Amygdala (tissue), 56 donors: ENCODE measurements at regions not wholly inside any gene's neighbourhood (a gene's known extent, or its start where the extent isn't known, plus 50 kb on each side); places are given as distances from the start of the nearest gene placed in this dataset.
A peak's percentile ranks its signal among the peaks of the same experiment; 100 is the strongest.

Experiments
- DNase-seq, 56 donors: peaks; one replicate each; lab custom pipeline; 2025; lab: John Stamatoyannopoulos, UW

GRCh38 chr15:60093273-60094067, 89.4 kb downstream of the FOXB1 start:
- peak in 1 of 56 donors; percentile 1 for DNase-seq

DNA sequence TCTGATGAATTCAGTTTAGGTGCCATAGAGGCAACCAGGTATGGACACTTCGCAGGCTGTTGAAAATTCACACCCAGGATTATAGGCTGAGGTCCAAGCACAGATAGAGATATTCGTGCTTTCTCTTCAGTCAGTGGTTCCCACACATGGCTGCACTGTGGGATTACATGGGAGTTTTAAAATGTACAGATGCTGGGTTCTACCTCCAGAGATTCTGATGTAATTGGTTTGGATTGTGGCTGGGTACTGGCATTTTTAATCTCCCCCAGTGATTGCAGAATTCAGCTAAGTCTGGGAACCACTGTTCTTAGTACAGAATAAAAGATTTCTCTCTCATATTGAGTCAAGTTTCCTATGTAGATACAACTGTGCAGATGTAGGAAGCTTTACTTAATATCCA, 91.6 kb downstream of the FOXB1 start:
- no peak for DNase-seq

GRCh38 chr15:60096157-60096556, 92.0 kb downstream of the FOXB1 start:
- no peak for DNase-seq

- no peak for DNase-seq
These were observed 97.3 kb downstream of the FOXB1 start for GRCh38 chr15:60101416-60101815.

- DNase-seq, result no peak
These were observed 98.6 kb downstream of the FOXB1 start for GRCh38 chr15:60102748-60103147.

DNA sequence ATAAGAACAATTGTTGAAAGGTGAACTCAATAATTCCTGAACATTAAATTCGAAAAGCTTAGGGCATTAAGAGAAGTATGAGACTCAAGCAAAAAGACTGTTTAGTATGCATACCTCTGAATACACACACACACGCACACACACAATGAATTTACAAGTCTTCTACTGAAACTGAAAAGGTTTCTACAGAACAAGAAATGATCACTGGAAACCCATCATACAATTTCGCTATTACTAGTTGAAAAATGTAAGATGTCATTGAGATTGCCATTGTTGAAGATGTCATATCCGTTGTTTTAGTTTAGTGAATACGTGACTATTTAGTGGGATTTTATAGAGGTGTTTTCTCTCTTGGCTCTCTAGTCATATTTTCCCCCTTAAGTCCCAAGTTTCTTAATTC, 106.8 kb downstream of the FOXB1 start:
- no peak for DNase-seq

DNA sequence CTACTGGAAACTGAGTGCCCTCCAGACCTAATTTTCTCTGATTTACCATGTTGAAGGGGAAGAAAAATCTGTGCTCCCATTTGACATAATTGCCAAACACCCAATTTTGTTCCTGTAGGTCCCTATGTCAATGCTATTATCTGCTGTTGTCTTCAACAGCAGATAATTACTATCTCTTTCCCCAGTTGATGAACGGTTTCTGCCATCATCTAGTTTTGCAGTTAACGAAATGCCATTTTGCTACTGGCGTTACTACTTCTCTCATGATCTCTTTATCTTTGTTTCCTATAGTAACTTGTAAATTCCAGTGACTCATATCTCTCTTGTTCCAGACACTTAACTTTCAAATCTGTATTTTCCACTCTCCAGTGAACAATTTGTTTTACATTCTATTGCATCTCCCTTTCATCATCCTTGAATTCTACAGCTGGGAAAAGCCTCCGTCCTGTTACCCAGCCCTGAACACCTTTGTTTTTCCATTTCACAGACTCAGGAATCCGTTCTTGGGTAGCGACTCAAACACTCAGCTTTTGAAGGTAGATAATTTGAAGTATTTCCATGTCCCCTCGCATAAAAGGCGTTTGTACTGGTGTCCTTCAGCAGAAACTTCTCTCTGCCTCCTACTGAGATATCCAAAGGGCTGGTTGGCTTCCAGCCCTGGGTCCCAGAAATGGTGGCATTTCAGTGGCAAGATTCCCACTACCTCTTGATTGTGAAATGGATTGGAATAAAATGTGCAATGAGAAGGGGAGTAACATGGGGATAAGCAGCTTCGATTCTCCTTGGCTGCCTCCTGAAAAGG, 111.7 kb downstream of the FOXB1 start:
- no peak for DNase-seq

GRCh38 chr15:60116456-60117089, 112.5 kb downstream of the FOXB1 start:
- no peak for DNase-seq

DNA sequence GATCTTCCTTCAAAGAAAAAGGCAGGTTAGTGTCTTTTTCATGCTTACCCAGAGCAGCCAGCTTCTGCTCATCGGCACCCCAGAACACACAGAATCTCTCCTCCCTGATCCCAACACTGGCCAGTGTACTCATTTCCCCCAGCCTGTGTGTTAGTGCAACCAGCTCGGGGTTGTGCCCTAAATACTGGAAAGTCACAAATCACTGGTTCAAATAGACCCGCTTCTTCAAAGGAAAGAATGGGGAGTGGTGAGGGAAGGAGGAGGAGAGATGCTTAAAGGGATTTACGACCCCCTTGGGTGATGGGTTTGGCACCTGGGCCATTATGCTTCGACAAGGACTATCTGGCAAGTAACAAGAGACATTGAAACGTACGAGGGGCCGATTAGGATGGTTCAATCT, 114.0 kb downstream of the FOXB1 start:
- DNase-seq, result no peak

DNA sequence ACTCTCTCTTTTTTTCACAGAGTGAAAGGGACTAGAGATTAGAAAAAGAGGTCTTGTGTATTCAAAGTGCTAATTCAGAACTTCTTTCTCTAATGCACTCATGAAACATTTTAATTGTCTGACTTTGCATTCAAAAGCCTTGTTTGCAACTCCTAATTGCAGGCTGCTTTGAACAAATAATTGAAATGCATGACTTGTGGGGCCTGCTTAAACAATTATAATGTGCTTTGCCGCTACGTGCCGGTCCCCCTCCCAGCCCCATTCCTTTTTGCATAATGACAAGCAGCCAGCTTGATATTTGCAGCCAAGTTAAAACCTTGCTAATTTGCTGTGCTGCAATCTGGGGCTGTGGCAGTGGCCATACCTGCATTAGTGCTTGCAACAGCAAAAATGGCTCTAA, 114.5 kb downstream of the FOXB1 start:
- no peak for DNase-seq

GRCh38 chr15:60119101-60119500, 115.0 kb downstream of the FOXB1 start:
- DNase-seq, result no peak

GRCh38 chr15:60120100-60120499, 116.0 kb downstream of the FOXB1 start:
- DNase-seq, result no peak

DNA sequence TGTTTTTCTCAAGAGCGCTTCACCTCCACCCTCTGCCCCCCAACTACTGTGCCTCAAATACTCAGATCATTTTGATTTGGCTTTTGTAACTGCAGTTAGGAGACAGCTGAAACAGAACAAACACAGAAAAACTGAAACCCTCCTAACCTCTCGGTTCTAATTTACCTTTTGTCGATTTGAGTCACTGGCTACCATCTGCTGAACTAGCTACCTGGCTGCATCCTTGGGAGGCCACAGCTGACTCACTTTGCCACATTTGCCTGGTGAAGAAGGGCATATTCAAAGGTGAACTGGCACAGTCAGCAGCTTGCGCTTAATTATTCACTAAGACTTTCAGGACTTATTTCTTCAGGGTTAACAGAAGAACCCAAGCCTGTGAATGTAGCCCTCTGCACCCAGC, 117.7 kb downstream of the FOXB1 start:
- no peak for DNase-seq

GRCh38 chr15:60122691-60123090, 118.6 kb downstream of the FOXB1 start:
- no peak for DNase-seq

- no peak for DNase-seq
These were observed 120.5 kb downstream of the FOXB1 start for GRCh38 chr15:60124460-60125070.

DNA sequence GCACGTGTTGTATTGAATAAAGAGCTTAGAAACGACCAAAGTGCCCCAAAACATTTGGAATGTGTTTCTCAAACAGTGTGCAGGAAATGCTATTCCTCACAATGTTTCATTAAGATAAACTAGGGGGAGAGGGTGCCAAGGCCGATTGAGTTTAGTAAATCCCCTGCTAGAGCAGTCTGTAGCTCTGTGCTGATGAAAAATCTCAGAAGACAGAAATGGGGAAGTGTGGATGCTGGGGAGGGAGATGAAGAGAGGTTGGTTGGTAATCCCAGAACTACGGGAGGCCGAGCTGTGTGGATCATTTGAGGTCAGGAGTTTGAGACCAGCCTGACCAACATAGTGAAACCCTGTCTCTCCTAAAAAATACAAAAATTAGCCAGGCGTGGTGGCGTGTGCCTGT, 121.2 kb downstream of the FOXB1 start:
- no peak for DNase-seq

DNA sequence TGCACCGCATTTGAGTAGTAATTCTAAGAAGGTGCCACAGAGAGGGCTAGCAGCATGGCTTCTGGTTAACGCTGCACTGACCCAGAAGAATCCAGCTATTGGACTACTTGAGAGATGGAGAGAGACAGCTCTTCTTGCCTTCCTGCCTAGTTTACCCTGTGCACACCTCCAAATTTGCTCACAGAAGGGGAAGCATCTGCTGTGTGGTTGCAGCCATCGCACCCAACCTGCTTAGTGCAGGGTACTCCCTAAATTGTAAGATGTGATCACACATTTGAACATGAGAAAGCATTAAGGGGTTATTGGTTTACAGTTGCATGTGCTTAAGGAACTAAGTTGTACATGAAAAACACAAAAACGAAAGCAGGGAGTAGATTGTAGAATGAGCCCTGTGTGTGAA, 122.1 kb downstream of the FOXB1 start:
- no peak for DNase-seq

DNA sequence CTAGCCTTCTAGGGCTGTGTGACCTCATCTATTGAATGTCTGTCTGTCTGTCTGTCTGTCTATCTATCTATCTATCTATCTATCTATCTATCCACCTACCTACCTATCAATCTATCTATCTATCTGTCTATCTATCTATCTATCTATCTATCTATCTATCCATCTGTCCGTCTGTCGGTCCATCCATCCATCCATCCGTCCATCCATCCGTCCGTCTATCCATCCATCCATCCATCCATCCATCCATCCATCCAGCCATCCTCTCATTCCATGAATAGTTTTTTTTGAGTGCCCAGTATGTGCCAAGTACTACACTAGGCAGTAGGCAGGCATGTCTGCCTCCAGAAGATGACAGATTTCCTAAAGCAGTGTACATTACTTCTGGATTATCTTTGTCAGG, 122.5 kb downstream of the FOXB1 start:
- no peak for DNase-seq

GRCh38 chr15:60128000-60128376, 123.9 kb downstream of the FOXB1 start:
- DNase-seq, result peak in 1 of 56 donors; percentile 3

DNA sequence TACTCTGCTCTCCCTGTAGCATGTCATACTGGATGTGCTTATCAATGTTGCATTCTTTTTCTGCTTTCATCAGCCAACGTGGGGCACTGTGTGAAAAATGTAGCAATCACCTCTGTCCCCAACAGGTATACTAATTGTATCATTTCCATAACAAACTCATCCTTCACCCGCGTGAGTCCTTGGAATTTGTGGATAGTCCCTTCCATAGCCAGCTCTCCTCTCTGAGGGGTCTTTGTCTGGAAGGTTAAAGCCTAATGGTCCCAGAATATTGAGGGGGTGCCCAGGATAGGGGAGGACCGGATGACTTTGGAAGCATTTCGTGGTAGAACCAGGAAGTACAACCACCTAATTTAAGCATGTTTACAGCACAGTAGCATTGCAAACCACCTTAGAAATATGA, 124.6 kb downstream of the FOXB1 start:
- DNase-seq, result no peak

DNA sequence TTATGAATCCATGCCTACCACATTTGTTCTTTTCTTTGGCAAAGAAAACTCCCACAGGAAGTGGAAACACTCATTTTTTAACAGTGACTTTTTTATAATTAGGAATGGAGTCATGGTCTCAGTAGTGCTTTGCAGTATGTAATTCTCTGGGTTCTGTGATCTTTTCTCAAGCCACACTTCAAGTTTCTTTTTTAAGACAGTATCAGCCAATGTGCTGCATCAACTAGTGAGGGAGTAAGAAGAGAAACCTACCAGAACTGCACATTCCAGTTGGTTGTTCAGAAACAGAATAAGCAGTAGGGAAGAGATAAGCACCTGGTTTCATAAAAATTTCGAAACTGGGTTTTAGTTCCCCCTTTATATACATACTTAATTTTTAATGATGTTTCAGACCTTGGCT, 126.3 kb downstream of the FOXB1 start:
- DNase-seq, result no peak
